ENCODE measurements at regions not wholly inside any gene's neighbourhood (a gene's known extent, or its start where the extent isn't known, plus 50 kb on each side); places are given as distances from the start of the nearest gene placed in this dataset.
A peak's percentile ranks its signal among the peaks of the same experiment; 100 is the strongest.

DNA sequence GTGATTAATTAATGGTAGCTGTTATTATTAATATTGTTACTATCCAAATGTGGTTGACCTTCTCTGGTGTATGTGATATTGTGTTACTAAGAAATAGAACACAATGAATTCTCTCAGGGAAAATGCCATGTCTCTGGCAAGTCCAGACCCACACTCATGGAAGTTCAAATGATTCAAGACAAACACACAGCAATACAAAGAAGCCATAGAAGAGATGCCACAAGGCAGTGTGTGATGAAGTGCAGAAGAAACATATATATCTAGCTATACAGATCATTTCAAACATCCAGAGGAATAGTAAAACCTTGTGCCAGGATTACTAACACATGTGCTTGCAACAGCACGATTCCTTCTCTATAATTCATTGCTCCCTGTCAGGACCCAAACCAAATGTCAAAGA lies 93.1 kb upstream of the SOD3 start:
- H3K36me3 ChIP-seq (ENCODE audit: control insufficient read depth, insufficient read depth, low read length), result no peaks in the 10 kb centered on the region
- H3K27ac ChIP-seq, result no peak overlapping the region
- no peaks in the 10 kb centered on the region for H3K9me3 ChIP-seq (ENCODE audit: control insufficient read depth, low read length)
- no peak overlapping the region for H3K4me3 ChIP-seq (ENCODE audit: low read depth, low read length)
- TF ChIP-seq, protein P1, sequence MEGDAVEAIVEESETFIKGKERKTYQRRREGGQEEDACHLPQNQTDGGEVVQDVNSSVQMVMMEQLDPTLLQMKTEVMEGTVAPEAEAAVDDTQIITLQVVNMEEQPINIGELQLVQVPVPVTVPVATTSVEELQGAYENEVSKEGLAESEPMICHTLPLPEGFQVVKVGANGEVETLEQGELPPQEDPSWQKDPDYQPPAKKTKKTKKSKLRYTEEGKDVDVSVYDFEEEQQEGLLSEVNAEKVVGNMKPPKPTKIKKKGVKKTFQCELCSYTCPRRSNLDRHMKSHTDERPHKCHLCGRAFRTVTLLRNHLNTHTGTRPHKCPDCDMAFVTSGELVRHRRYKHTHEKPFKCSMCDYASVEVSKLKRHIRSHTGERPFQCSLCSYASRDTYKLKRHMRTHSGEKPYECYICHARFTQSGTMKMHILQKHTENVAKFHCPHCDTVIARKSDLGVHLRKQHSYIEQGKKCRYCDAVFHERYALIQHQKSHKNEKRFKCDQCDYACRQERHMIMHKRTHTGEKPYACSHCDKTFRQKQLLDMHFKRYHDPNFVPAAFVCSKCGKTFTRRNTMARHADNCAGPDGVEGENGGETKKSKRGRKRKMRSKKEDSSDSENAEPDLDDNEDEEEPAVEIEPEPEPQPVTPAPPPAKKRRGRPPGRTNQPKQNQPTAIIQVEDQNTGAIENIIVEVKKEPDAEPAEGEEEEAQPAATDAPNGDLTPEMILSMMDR (IDR thresholded peaks at IDR 0.05), result no peak
- no peaks in the 10 kb centered on the region for H3K4me1 ChIP-seq
- no peak overlapping the region for H3K9ac ChIP-seq
- no peak overlapping the region for H2AFZ ChIP-seq
- H3K79me2 ChIP-seq, result no peaks in the 10 kb centered on the region
- no peak overlapping the region for H3K4me2 ChIP-seq (ENCODE audit: low read length)
- H3K27me3 ChIP-seq (ENCODE audit: control insufficient read depth, insufficient read depth, low read length), result no peaks in the 10 kb centered on the region

DNA sequence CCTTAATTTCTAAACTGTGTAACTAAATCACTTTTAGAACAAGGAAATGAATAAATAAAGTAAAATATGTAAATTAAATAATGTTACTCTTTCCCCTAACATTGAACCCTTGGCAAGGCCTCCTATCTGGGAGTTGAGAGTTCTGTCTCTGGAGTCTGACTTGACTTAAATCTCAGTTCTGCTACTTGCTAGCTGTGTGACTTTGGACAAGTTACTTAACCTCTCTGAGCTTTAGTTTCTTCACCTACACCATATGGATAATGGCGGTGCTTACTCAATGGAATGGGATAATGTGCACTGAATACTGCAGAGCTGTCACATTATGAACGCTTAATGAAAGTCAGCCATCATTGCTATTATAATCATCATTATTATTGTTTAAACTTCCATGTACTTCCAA lies 92.1 kb upstream of the SOD3 start:
- TF ChIP-seq, protein P1 (IDR thresholded peaks at IDR 0.05), result no peak
- no peak overlapping the region for H3K4me3 ChIP-seq (ENCODE audit: low read depth, low read length)
- no peak overlapping the region for H3K4me2 ChIP-seq (ENCODE audit: low read length)
- H3K4me1 ChIP-seq, result no peaks in the 10 kb centered on the region
- no peaks in the 10 kb centered on the region for H3K9me3 ChIP-seq (ENCODE audit: control insufficient read depth, low read length)
- no peaks in the 10 kb centered on the region for H3K36me3 ChIP-seq (ENCODE audit: control insufficient read depth, insufficient read depth, low read length)
- no peak overlapping the region for H3K27ac ChIP-seq
- H3K27me3 ChIP-seq (ENCODE audit: control insufficient read depth, insufficient read depth, low read length), result no peaks in the 10 kb centered on the region
- H3K79me2 ChIP-seq, result no peaks in the 10 kb centered on the region
- no peak overlapping the region for H3K9ac ChIP-seq
- no peak overlapping the region for H2AFZ ChIP-seq

GRCh38 chr4:24704149-24704548 lies 91.2 kb upstream of the SOD3 start:
- Histone ChIP-seq H3K27me3 (ENCODE audit: control insufficient read depth, insufficient read depth, low read length) (no peaks in the 10 kb centered on the region), H3K9me3 (ENCODE audit: control insufficient read depth, low read length) (no peaks in the 10 kb centered on the region), H3K4me3 (ENCODE audit: low read depth, low read length) (no peak overlapping the region), H3K4me2 (ENCODE audit: low read length) (no peak overlapping the region), H3K9ac (no peak overlapping the region), H3K36me3 (ENCODE audit: control insufficient read depth, insufficient read depth, low read length) (no peaks in the 10 kb centered on the region), H3K79me2 (no peaks in the 10 kb centered on the region), H2AFZ (peak overlapping the region; percentile 56), H3K4me1 (no peaks in the 10 kb centered on the region), H3K27ac (no peak overlapping the region)
- TF ChIP-seq, protein P1 (IDR thresholded peaks at IDR 0.05), result no peak

DNA sequence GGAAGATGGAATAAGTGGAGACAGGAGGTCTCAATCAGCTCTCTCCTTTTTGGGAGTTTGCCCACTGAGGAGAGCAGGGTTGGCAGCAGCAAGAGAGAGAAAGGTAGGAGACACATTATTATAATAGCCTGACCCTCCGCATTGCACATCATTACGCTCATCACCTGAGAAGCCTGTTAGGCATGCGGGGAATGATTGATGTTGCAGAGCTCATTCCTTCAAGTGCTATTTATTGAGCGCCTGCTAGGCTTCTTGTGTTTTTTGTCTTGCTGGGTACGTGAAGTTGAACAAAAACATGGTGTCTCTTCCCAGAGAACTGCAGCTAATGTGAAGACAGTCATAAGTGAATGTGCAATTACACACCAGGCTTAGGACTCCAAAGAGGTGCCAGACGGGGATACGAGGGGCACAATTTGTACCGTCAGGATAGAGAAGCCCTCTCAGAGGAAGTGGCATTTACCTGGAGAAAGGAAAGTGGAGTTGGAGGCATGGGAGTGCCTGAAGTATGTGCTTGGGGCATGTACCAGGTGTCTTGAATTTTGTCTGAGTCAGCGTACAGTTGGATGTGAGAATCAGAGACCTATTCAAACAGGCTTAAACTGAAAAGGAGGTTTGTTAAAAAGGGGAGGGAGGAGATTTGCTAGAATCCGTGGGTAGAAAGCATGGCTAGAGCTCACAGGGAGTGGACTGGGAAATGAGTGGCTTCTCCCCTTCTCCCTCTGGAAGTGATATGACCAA lies 90.2 kb upstream of the SOD3 start:
- no peaks in the 10 kb centered on the region for H3K27me3 ChIP-seq (ENCODE audit: control insufficient read depth, insufficient read depth, low read length)
- no peak overlapping the region for H3K27ac ChIP-seq
- no peak overlapping the region for H2AFZ ChIP-seq
- no peaks in the 10 kb centered on the region for H3K4me1 ChIP-seq
- H3K4me3 ChIP-seq (ENCODE audit: low read depth, low read length), result no peak overlapping the region
- H3K9me3 ChIP-seq (ENCODE audit: control insufficient read depth, low read length), result no peaks in the 10 kb centered on the region
- TF ChIP-seq, protein P1 (IDR thresholded peaks at IDR 0.05), result no peak
- no peaks in the 10 kb centered on the region for H3K79me2 ChIP-seq
- no peaks in the 10 kb centered on the region for H3K36me3 ChIP-seq (ENCODE audit: control insufficient read depth, insufficient read depth, low read length)
- H3K9ac ChIP-seq, result no peak overlapping the region
- H3K4me2 ChIP-seq (ENCODE audit: low read length), result no peak overlapping the region

DNA sequence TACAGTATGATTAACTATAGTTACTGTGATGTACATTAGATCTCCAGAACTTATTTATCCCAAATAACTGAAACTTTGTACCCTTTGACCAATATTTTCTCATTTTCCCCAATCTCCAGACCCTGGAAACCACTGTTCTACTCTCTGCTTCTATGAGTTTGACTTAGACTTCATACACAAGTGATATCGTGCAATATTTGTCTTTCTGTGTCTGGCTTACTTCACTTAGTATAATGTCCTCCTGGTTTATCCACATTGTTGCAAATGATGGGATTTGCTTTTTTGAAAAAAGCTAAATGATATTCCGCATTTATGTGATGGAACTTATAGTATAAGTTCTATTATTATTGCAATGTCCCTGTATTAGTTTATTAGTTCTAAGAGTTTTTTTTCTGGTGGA lies 81.8 kb upstream of the SOD3 start:
- H3K36me3 ChIP-seq (ENCODE audit: control insufficient read depth, insufficient read depth, low read length), result no peaks in the 10 kb centered on the region
- no peaks in the 10 kb centered on the region for H3K27me3 ChIP-seq (ENCODE audit: control insufficient read depth, insufficient read depth, low read length)
- no peak overlapping the region for H3K4me3 ChIP-seq (ENCODE audit: low read depth, low read length)
- no peaks in the 10 kb centered on the region for H3K4me1 ChIP-seq
- no peak overlapping the region for H3K27ac ChIP-seq
- TF ChIP-seq, protein P1 (IDR thresholded peaks at IDR 0.05), result no peak
- H3K9ac ChIP-seq, result no peak overlapping the region
- no peak overlapping the region for H3K4me2 ChIP-seq (ENCODE audit: low read length)
- no peaks in the 10 kb centered on the region for H3K79me2 ChIP-seq
- H2AFZ ChIP-seq, result no peak overlapping the region
- peaks cover 4% of the 10 kb centered on the region for H3K9me3 ChIP-seq (ENCODE audit: control insufficient read depth, low read length)
